ENCODE measurements at regions not wholly inside any gene's neighbourhood (a gene's known extent, or its start where the extent isn't known, plus 50 kb on each side); places are given as distances from the start of the nearest gene placed in this dataset.

GRCh38 chr3:102169915-102170479 lies 264.8 kb upstream of the ZPLD1 start:
- no peak overlapping the region for H2AFZ ChIP-seq (ENCODE audit: low read depth, low read length, poor library complexity, severe bottlenecking)
- no TSS peak for BruUV-seq (replicated peaks)
- CTCF ChIA-PET: no interaction called here
- no peaks in the 10 kb centered on the region for H4K20me1 ChIP-seq (ENCODE audit: insufficient read depth)
- no peaks in the 10 kb centered on the region for H3K4me1 ChIP-seq (ENCODE audit: control insufficient read depth in 1 of 2, insufficient read depth in 2 of 2, low read length in 2 of 2)
- H3K36me3 ChIP-seq (ENCODE audit: control insufficient read depth in 1 of 2, insufficient read depth in 2 of 2, low read length in 2 of 2): no peaks in the 10 kb centered on the region
- no peak overlapping the region for H3K4me3 ChIP-seq (replicated peaks in 1 of 2; ENCODE audit: low read depth in 1 of 2, low read length in 2 of 2)
- no peaks in the 10 kb centered on the region for H3K27me3 ChIP-seq (ENCODE audit: insufficient read depth, low read length)
- H3K9ac ChIP-seq (ENCODE audit: low read length): no peak overlapping the region
- no peak overlapping the region for H3K27ac ChIP-seq (ENCODE audit: low read depth, low read length)
- no peaks in the 10 kb centered on the region for H3K9me3 ChIP-seq (ENCODE audit: control insufficient read depth in 1 of 2, insufficient read depth in 1 of 2, low read depth in 1 of 2, low read length in 2 of 2)
- TF ChIP-seq EZH2 (IDR thresholded peaks at IDR 0.05) (no peak), EZH2phosphoT487 (IDR thresholded peaks at IDR 0.05; ENCODE audit: borderline replicate concordance) (no peak)
- H3K9me2 ChIP-seq (ENCODE audit: insufficient read depth): no peaks in the 10 kb centered on the region
- ATAC-seq: no peak
- no peaks in the 10 kb centered on the region for H3K79me2 ChIP-seq (ENCODE audit: insufficient read depth, low read length)
- DNase-seq (ENCODE audit: low read depth, low spot score): no peak
- POLR2A ChIA-PET: no interaction called here
- intact Hi-C loops (cut with micrococcal nuclease): no loop called here
- RAD21 ChIA-PET (ENCODE audit: low non-redundant PET in 1 of 2, low total read pairs in 2 of 2, uncharacterized antibody in 2 of 2, unreplicated experiment in 2 of 2): no interaction called here
- no peak overlapping the region for H3K4me2 ChIP-seq (ENCODE audit: low read length)

- TF ChIP-seq ZFX (IDR thresholded peaks at IDR 0.05) (no peak), ELF1 (IDR thresholded peaks at IDR 0.05; ENCODE audit: borderline replicate concordance, low read depth) (no peak), ZBTB33 (IDR thresholded peaks at IDR 0.05; ENCODE audit: extremely low read depth, insufficient replicate concordance, low read length) (no peak), EZH2phosphoT487 (IDR thresholded peaks at IDR 0.05; ENCODE audit: borderline replicate concordance) (no peak), SRF (IDR thresholded peaks at IDR 0.05; ENCODE audit: low read depth) (no peak), TCF7L2 (IDR thresholded peaks at IDR 0.05; ENCODE audit: borderline replicate concordance, extremely low read depth, insufficient read depth, insufficient read length) (no peak), POLR2AphosphoS5 (IDR thresholded peaks at IDR 0.05; ENCODE audit: low read depth, low read length) (no peak), POLR2A (IDR thresholded peaks at IDR 0.05; ENCODE audit: borderline replicate concordance, extremely low read depth, insufficient read depth, insufficient read length) (no peak), SP1 (IDR thresholded peaks at IDR 0.05; ENCODE audit: low read depth) (no peak), JUND (IDR thresholded peaks at IDR 0.05) (no peak), ATF3 (IDR thresholded peaks at IDR 0.05) (no peak), CEBPB (IDR thresholded peaks at IDR 0.05; ENCODE audit: low read depth) (no peak), ZNF274 (IDR thresholded peaks at IDR 0.05; ENCODE audit: low read depth, low read length) (no peak), RAD21 (IDR thresholded peaks at IDR 0.05; ENCODE audit: low read depth) (no peak), EGR1 (IDR thresholded peaks at IDR 0.05; ENCODE audit: low read depth) (no peak), SIN3A (IDR thresholded peaks at IDR 0.05; ENCODE audit: low read depth) (no peak), CBX3 (IDR thresholded peaks at IDR 0.05; ENCODE audit: low read depth) (no peak)
- Histone ChIP-seq H3K9me2 (ENCODE audit: insufficient read depth) (no peaks in the 10 kb centered on the region), H3K36me3 (ENCODE audit: control insufficient read depth in 1 of 2, insufficient read depth in 2 of 2, low read length in 2 of 2) (no peaks in the 10 kb centered on the region), H3K27me3 (ENCODE audit: insufficient read depth, low read length) (no peaks in the 10 kb centered on the region), H3K79me2 (ENCODE audit: insufficient read depth, low read length) (no peaks in the 10 kb centered on the region), H2AFZ (ENCODE audit: low read depth, low read length, poor library complexity, severe bottlenecking) (no peak overlapping the region), H3K27ac (ENCODE audit: low read depth, low read length) (no peak overlapping the region), H3K9me3 (ENCODE audit: control insufficient read depth in 1 of 2, insufficient read depth in 1 of 2, low read depth in 1 of 2, low read length in 2 of 2) (no peaks in the 10 kb centered on the region), H3K9ac (ENCODE audit: low read length) (no peak overlapping the region), H3K4me3 (replicated peaks in 1 of 2; ENCODE audit: low read depth in 1 of 2, low read length in 2 of 2) (no peak overlapping the region), H4K20me1 (ENCODE audit: insufficient read depth) (no peaks in the 10 kb centered on the region), H3K4me2 (ENCODE audit: low read length) (no peak overlapping the region), H3K4me1 (ENCODE audit: control insufficient read depth in 1 of 2, insufficient read depth in 2 of 2, low read length in 2 of 2) (no peaks in the 10 kb centered on the region)
- ATAC-seq: no peak
- DNase-seq (ENCODE audit: low read depth, low spot score): no peak
- no TSS peak for BruUV-seq (replicated peaks)
- ChIA-PET RAD21 (ENCODE audit: low non-redundant PET in 1 of 2, low total read pairs in 2 of 2, uncharacterized antibody in 2 of 2, unreplicated experiment in 2 of 2) (no interaction called here), POLR2A (no interaction called here), CTCF (no interaction called here)
- intact Hi-C loops (cut with micrococcal nuclease): no loop called here
These were observed 264.3 kb upstream of the ZPLD1 start for GRCh38 chr3:102170545-102170944.

Measured in HCT116 (cell line).